ENCODE measurements at regions not wholly inside any gene's neighbourhood (a gene's known extent, or its start where the extent isn't known, plus 50 kb on each side); places are given as distances from the start of the nearest gene placed in this dataset.
"Not testable (repeated sequence)": the region's sequence is repeated elsewhere in the genome, so short reads cannot be mapped to it uniquely, and the experiment has no call there.

DNA sequence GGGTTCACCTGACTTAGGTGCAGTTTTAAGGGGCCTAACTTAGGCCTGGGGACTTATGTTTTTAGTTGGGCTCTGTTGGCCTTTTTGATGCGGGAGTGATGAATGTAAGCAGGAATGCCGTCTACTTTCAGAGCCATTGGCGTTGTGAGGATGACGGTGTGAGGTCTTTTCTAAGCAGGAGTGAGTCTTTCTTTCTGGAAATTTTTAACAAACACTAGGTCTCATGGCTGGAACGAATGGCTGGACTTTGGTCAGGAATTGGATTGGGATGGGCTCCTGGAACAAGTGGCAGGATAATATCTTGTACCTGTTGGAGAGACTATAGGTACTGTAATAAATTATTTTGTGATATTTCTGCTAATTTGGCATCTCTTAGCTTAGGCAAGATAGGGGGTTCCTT lies 163.9 kb upstream of the CCZ1B start:
- 48 to 60% methylated on average over 5 of the region's 5 CpGs for WGBS, 2 experiments (ENCODE audit: low coverage in 1 of 2, low lambda C conversion rate in 2 of 2, missing lambda C conversion rate in 2 of 2)
- H3K27me3 ChIP-seq (replicated peaks; ENCODE audit: insufficient read depth); H3K79me2 ChIP-seq (ENCODE audit: insufficient read depth); H3F3A ChIP-seq (ENCODE audit: insufficient read depth); H3K9ac ChIP-seq; in situ Hi-C loops (cut with MboI); H3K27ac ChIP-seq; H3K9me2 ChIP-seq (ENCODE audit: insufficient read depth); H2AFZ ChIP-seq; H3K9me3 ChIP-seq (ENCODE audit: low read depth); H3K4me2 ChIP-seq (ENCODE audit: unreplicated experiment); H3K4me1 ChIP-seq (ENCODE audit: insufficient read depth); DNase-seq; H4K20me1 ChIP-seq (ENCODE audit: insufficient read depth); H3K4me3 ChIP-seq; H3K36me3 ChIP-seq (ENCODE audit: low read depth): not testable (repeated sequence)

DNA sequence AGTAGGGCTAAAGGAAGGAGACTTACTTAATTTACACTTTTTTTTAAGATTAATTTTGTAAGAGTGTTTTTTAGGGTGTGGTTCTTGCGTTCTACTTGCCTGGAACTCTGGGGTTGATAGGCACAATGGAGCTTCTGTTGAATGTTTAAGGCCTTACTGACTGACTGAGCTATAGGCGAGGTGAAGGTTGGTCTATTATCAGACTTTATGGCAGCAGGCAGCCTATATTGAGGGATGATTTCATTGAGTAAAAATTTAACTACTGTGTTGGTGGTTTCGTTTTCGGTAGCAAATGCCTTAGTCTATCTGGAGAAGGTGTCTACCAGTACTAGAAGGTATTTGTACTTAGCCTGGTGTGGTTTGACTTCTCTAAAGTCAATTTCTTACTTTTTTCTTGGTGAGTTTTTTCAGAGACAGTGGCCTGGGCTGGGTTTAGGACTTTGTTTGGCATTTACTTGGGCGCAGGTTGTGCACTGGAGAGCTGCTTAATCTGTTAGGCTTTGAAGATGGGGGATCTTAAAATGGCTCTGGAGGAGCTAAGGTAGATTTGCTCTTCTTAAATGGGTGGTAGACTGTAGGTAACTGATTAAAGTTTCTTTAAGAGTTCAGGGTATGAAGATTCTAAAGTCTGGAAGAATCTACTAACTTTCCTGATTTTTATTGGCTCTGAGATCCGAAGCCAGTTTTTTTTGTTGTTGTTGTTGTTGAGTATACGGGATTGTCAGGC lies 164.5 kb upstream of the CCZ1B start:
- DNase-seq; H3K27me3 ChIP-seq (replicated peaks; ENCODE audit: insufficient read depth); H3F3A ChIP-seq (ENCODE audit: insufficient read depth); H4K20me1 ChIP-seq (ENCODE audit: insufficient read depth); H3K9ac ChIP-seq; H2AFZ ChIP-seq; H3K79me2 ChIP-seq (ENCODE audit: insufficient read depth); H3K4me3 ChIP-seq; H3K9me3 ChIP-seq (ENCODE audit: low read depth); H3K4me2 ChIP-seq (ENCODE audit: unreplicated experiment); H3K9me2 ChIP-seq (ENCODE audit: insufficient read depth); H3K27ac ChIP-seq; H3K36me3 ChIP-seq (ENCODE audit: low read depth); in situ Hi-C loops (cut with MboI); H3K4me1 ChIP-seq (ENCODE audit: insufficient read depth): not testable (repeated sequence)
- 45 to 48% methylated on average over 7 of the region's 7 CpGs for WGBS, 2 experiments (ENCODE audit: low coverage in 1 of 2, low lambda C conversion rate in 2 of 2, missing lambda C conversion rate in 2 of 2)

DNA sequence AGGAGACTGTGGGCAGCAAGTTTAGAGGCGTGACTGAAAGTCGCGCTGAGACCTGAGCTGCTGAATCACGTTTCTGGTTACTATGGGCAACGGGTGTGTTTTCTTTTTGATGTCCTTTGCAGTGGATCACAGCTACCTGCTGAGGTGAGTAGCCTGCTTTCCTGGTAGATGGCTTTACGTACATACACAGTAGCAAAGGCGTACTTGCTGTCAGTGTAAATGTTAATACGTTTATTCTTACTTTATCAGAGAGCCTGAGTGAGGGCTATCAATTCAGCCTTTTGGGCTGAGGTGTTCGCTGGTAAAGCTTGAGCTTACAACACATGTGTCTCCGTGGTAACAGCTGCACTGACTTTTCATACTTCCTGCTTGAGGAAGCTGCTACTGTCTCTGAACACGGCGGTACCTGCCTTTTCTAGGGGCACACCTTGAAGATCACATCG lies 165.1 kb upstream of the CCZ1B start:
- H3K4me2 ChIP-seq (ENCODE audit: unreplicated experiment); H3K9ac ChIP-seq; H3K36me3 ChIP-seq (ENCODE audit: low read depth); H3K4me3 ChIP-seq; H3K4me1 ChIP-seq (ENCODE audit: insufficient read depth); H3K27ac ChIP-seq; H3K27me3 ChIP-seq (replicated peaks; ENCODE audit: insufficient read depth); H2AFZ ChIP-seq; H3K9me2 ChIP-seq (ENCODE audit: insufficient read depth); DNase-seq; H4K20me1 ChIP-seq (ENCODE audit: insufficient read depth); H3F3A ChIP-seq (ENCODE audit: insufficient read depth); H3K9me3 ChIP-seq (ENCODE audit: low read depth); in situ Hi-C loops (cut with MboI); H3K79me2 ChIP-seq (ENCODE audit: insufficient read depth): not testable (repeated sequence)
- 16% methylated on average over 13 of the region's 13 CpGs for WGBS, 2 experiments (ENCODE audit: low coverage in 1 of 2, low lambda C conversion rate in 2 of 2, missing lambda C conversion rate in 2 of 2)

DNA sequence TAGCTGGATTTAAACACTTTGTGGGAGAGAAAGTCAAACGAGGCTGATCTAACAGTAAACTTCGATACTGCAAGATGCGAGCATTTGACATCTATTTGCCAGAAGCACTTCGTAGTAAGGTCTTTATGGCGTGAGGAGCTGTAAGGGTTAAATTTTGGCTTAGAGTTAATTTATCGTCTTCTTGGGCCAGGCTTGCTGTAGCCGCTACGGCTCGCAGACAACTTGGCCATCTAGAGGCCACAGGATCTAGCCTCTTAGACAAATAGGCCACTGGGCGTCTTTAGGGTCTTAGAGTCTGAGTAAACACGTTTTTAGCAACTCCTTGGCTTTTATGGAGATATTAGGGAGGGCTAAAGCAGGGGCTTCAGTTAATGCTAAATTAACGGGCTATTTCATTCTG lies 165.6 kb upstream of the CCZ1B start:
- H2AFZ ChIP-seq; in situ Hi-C loops (cut with MboI); H3K27me3 ChIP-seq (replicated peaks; ENCODE audit: insufficient read depth); DNase-seq; H3K9me3 ChIP-seq (ENCODE audit: low read depth); H3K4me2 ChIP-seq (ENCODE audit: unreplicated experiment); H3K79me2 ChIP-seq (ENCODE audit: insufficient read depth); H3K27ac ChIP-seq; H3K9ac ChIP-seq; H3K36me3 ChIP-seq (ENCODE audit: low read depth); H3K4me3 ChIP-seq; H3F3A ChIP-seq (ENCODE audit: insufficient read depth); H3K4me1 ChIP-seq (ENCODE audit: insufficient read depth); H3K9me2 ChIP-seq (ENCODE audit: insufficient read depth); H4K20me1 ChIP-seq (ENCODE audit: insufficient read depth): not testable (repeated sequence)
- WGBS, 2 experiments (ENCODE audit: low coverage in 1 of 2, low lambda C conversion rate in 2 of 2, missing lambda C conversion rate in 2 of 2) = 17 to 27% methylated on average over 11 to 12 of the region's 12 CpGs

DNA sequence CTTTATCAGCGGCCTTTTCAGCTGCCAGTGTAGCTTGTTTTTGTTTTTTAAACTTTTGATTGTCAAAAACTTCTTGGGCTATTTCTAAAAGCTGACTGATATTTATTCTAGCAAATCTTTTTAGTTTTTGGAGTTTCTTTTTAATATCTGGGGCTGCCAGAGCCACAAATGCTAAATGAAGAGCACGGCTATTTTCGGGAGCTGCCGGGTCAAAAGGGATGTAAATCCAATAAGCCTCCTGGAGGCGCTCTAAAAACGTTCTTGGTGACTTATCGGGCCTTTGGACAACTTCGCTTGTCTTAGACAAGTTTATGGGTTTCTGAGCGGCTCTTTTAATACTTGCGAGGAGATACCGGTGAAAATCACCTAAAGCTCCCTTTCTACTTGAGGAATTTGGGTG lies 166.1 kb upstream of the CCZ1B start:
- H3K4me1 ChIP-seq (ENCODE audit: insufficient read depth); in situ Hi-C loops (cut with MboI); H2AFZ ChIP-seq; DNase-seq; H3K27ac ChIP-seq; H3K9ac ChIP-seq; H3K27me3 ChIP-seq (replicated peaks; ENCODE audit: insufficient read depth); H3K9me2 ChIP-seq (ENCODE audit: insufficient read depth); H3K4me3 ChIP-seq; H3K79me2 ChIP-seq (ENCODE audit: insufficient read depth); H3K36me3 ChIP-seq (ENCODE audit: low read depth); H3K4me2 ChIP-seq (ENCODE audit: unreplicated experiment); H4K20me1 ChIP-seq (ENCODE audit: insufficient read depth); H3F3A ChIP-seq (ENCODE audit: insufficient read depth); H3K9me3 ChIP-seq (ENCODE audit: low read depth): not testable (repeated sequence)
- WGBS, 2 experiments (ENCODE audit: low coverage in 1 of 2, low lambda C conversion rate in 2 of 2, missing lambda C conversion rate in 2 of 2) = 70 to 73% methylated on average over 11 of the region's 11 CpGs

DNA sequence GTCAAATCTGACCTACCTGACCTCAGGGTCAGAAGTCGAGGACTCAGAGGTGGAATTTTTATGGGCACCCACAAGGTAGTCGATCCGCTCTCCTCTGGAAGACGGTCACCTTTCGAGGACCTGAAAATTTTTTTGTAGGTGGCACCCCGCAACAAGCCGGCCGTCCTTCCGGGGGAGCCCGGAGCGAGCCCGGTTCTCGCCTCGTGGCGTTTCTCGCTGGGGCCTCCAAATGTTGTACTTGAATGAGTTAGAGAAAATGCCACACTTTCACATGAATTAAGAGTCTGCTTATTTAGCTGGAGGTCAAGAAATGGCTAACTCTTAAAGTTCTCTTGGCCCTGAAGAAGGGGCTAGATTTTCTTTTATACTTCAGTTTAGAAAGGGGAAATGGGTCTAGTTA lies 169.0 kb upstream of the CCZ1B start:
- WGBS, 2 experiments (ENCODE audit: low coverage in 1 of 2, low lambda C conversion rate in 2 of 2, missing lambda C conversion rate in 2 of 2) = 69 to 73% methylated on average over 15 to 16 of the region's 16 CpGs
- H3F3A ChIP-seq (ENCODE audit: insufficient read depth); H3K9ac ChIP-seq; H3K27ac ChIP-seq; H3K9me2 ChIP-seq (ENCODE audit: insufficient read depth); H3K4me2 ChIP-seq (ENCODE audit: unreplicated experiment); H3K27me3 ChIP-seq (replicated peaks; ENCODE audit: insufficient read depth); H2AFZ ChIP-seq; H4K20me1 ChIP-seq (ENCODE audit: insufficient read depth); H3K79me2 ChIP-seq (ENCODE audit: insufficient read depth); DNase-seq; H3K9me3 ChIP-seq (ENCODE audit: low read depth); H3K4me3 ChIP-seq; H3K4me1 ChIP-seq (ENCODE audit: insufficient read depth); in situ Hi-C loops (cut with MboI); H3K36me3 ChIP-seq (ENCODE audit: low read depth): not testable (repeated sequence)

DNA sequence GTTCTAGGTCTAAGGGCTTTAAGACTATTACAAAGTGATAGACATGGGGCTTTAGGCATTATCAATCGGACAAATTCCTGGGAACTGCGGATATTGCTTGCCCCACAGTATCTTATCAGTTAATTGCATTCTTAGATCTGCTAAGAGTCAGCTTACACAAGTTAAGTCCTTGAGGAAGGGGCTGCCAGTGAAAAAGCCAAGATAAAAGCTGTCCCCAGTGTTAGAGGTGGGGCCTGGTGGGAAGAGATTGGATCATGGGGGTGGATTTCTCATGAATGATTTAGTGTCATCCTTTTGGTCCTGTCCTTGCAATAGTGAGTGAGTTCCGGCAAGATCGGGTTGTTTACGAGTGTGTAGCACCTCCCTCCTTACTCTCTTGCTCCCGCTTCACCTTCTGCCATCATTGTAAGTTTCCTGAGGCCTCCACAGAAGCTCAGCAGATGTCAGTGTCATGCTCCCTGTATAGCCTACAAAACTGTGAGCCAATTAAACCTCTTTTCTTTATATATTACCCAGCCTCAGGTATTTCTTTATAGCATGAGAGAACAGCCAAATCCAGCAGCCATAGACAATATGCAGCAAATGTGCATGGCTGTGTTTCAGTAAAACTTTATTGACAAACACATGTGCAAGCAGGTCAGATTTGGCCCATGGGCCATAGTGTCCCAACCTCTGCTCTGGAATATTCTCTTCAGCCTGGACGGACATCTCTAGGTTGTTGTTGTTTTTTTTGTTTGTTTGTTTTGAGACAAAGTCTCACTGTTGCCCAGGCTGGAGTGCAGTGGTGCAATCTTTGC lies 169.6 kb upstream of the CCZ1B start:
- H3K9me3 ChIP-seq (ENCODE audit: low read depth); in situ Hi-C loops (cut with MboI); H3K4me2 ChIP-seq (ENCODE audit: unreplicated experiment); H3K9me2 ChIP-seq (ENCODE audit: insufficient read depth); H3K79me2 ChIP-seq (ENCODE audit: insufficient read depth); H2AFZ ChIP-seq; H4K20me1 ChIP-seq (ENCODE audit: insufficient read depth); H3K27me3 ChIP-seq (replicated peaks; ENCODE audit: insufficient read depth); H3K4me3 ChIP-seq; H3K36me3 ChIP-seq (ENCODE audit: low read depth); H3K4me1 ChIP-seq (ENCODE audit: insufficient read depth); H3F3A ChIP-seq (ENCODE audit: insufficient read depth); H3K9ac ChIP-seq; H3K27ac ChIP-seq; DNase-seq: not testable (repeated sequence)
- WGBS, 2 experiments (ENCODE audit: low coverage in 1 of 2, low lambda C conversion rate in 2 of 2, missing lambda C conversion rate in 2 of 2) = 36 to 37% methylated on average over 7 of the region's 7 CpGs

Data from GM23248 (cell line).